Heart left ventricle (tissue), 13 donors: ENCODE measurements at regions not wholly inside any gene's neighbourhood (a gene's known extent, or its start where the extent isn't known, plus 50 kb on each side); places are given as distances from the start of the nearest gene placed in this dataset.

Source experiments
- CTCF ChIP-seq, 12 donors: fragments of 200-600 bp; sonication (generic) in 4 of 12; IDR thresholded peaks; one replicate each; pipeline versions ENCODE4 v1.5.0 to v1.8.0; 2018 to 2022; ENCODE audit warnings: antibody characterized with exemption in 12 of 12, mild to moderate bottlenecking in 5 of 12
- POLR2A ChIP-seq, 2 donors: fragments of 450-650 bp; IDR thresholded peaks; one replicate each; pipeline ENCODE4 v1.6.1; 2017; ENCODE audit warnings: antibody characterized with exemption in 2 of 2, mild to moderate bottlenecking in 2 of 2, moderate library complexity in 2 of 2
- donor health status: ischemic (EF 13 %, LVEDD 7.1; RV severe dilation, severe dysfunction).
- donor health status: DM: no; HTN: yes; CAD: no.
- donor health status: DM: no; HTN: no; CAD: no.
- donor health status: ischemic (EF 25% LVEDD 6.9; RV normal size, moderate dysfunction).
- donor health status: ischemic (EF 25% LVEDD 5.7; RV mildly dilated, moderate dysfunction).
- donor health status: ischemic (EF 35%, LVEDD 5.7; RV mildly dilated, moderate dysfunction).
- donor health status: nonischemic (EF 11% LVEDD 7.7; RV severe dilation, severe dysfunction).
- donor health status: DM: yes; HTN: yes; CAD: no.
- donor health status: PGD.
- donor health status: ischemic (EF 29% LVEDD 5.4; RV normal size, mild dysfunction).
- donor health status: nonischemic (EF 23%, LVEDD 6.1; RV moderate dilation, normal function).

- no peak for TF ChIP-seq POLR2A (IDR thresholded peaks at IDR 0.05)
- TF ChIP-seq CTCF (IDR thresholded peaks at IDR 0.05): no peak
Measured at GRCh38 chr10:9845075-9845474, 1172.6 kb upstream of the CELF2 start.
